T-cell (primary cell): ENCODE measurements at regions not wholly inside any gene's neighbourhood (a gene's known extent, or its start where the extent isn't known, plus 50 kb on each side); places are given as distances from the start of the nearest gene placed in this dataset.

Source experiments
- ATAC-seq, 4 experiments: fragments of 200-7000 bp in 3 of 4; fragments of 150-1000 bp in 1 of 4; cut with Tn5 transposase; replicated peaks in 1 of 4; 1 replicate in 3 of 4; 2 replicates in 1 of 4; pipeline ENCODE4 v1.10.0; 2021; ENCODE audit warnings: moderate library complexity in 3 of 4, mild to moderate bottlenecking in 2 of 4, moderate number of reproducible peaks in 1 of 4
- CTCF ChIA-PET, 2 donors: fragments of 300-600 bp; sonication (Branson Sonifier 250); formaldehyde crosslinking; loops; one replicate each; lab custom pipeline; 2022; ENCODE audit warnings: antibody characterized with exemption in 2 of 2; lab: Charles Lee
- POLR2A ChIA-PET, 2 donors: fragments of 300-600 bp; sonication (Branson Sonifier 250); formaldehyde crosslinking; loops; one replicate each; lab custom pipeline; 2022; ENCODE audit warnings: antibody characterized with exemption in 2 of 2; lab: Charles Lee
- DNase-seq, 35 experiments: peaks; one replicate each; pipeline versions ENCODE4 v3.0.0 to v3.0.0-alpha.2; 2013 to 2023
- H3K27ac ChIP-seq: one replicate; pipeline ENCODE4 v1.5.1; 2013; ENCODE audit warnings: low read length
- H3K27me3 ChIP-seq, 2 experiments: replicated peaks in 1 of 2; 1 replicate in 1 of 2; 2 replicates in 1 of 2; pipeline versions ENCODE4 v1.6.1 to v1.7.0; 2013; ENCODE audit warnings: low read length in 1 of 2, mixed read lengths in 1 of 2; ENCODE audit not compliant: control insufficient read depth in 2 of 2, insufficient read depth in 2 of 2; ENCODE audit errors: extremely low read depth in 1 of 2
- H3K36me3 ChIP-seq, 2 donors: 1 replicate in 1 of 2; 2 replicates in 1 of 2; pipeline versions ENCODE4 v1.6.1 to v1.7.0; 2013; ENCODE audit warnings: low read length in 1 of 2; ENCODE audit not compliant: control insufficient read depth in 2 of 2, insufficient read depth in 1 of 2; ENCODE audit errors: extremely low read depth in 1 of 2
- H3K4me1 ChIP-seq, 2 experiments: 1 replicate in 1 of 2; 2 replicates in 1 of 2; pipeline versions ENCODE4 v1.6.1 to v1.7.0; 2013; ENCODE audit warnings: low read length in 2 of 2, mixed read lengths in 1 of 2; ENCODE audit not compliant: insufficient read depth in 2 of 2, control insufficient read depth in 1 of 2; ENCODE audit errors: extremely low read depth in 1 of 2
- H3K4me3 ChIP-seq, 2 donors: 1 replicate in 1 of 2; 2 replicates in 1 of 2; pipeline versions ENCODE4 v1.5.1 to v1.7.0; 2013; ENCODE audit warnings: mild to moderate bottlenecking in 2 of 2, low read length in 1 of 2, moderate library complexity in 1 of 2; ENCODE audit not compliant: control insufficient read depth in 1 of 2; ENCODE audit errors: extremely low read depth in 1 of 2
- H3K9me3 ChIP-seq: 2 replicates; pipeline ENCODE4 v1.7.0; 2013
- H3K27ac Mint-ChIP-seq, 2 donors: one replicate each; pipeline ENCODE4 v1.8.0; 2020 to 2021; ENCODE audit warnings: mild to moderate bottlenecking in 2 of 2, mixed read lengths in 2 of 2
- H3K27me3 Mint-ChIP-seq, 2 donors: one replicate each; pipeline ENCODE4 v1.8.0; 2021 to 2022; ENCODE audit warnings: mixed read lengths in 2 of 2
- H3K36me3 Mint-ChIP-seq: one replicate; pipeline ENCODE4 v1.8.0; 2021; ENCODE audit warnings: mixed read lengths
- H3K4me1 Mint-ChIP-seq, 3 donors: one replicate each; pipeline ENCODE4 v1.8.0; 2020 to 2022; ENCODE audit warnings: mixed read lengths in 3 of 3, mild to moderate bottlenecking in 1 of 3
- H3K4me3 Mint-ChIP-seq, 3 donors: one replicate each; pipeline ENCODE4 v1.8.0; 2020 to 2022; ENCODE audit warnings: mild to moderate bottlenecking in 3 of 3, mixed read lengths in 3 of 3, moderate library complexity in 3 of 3
- H3K9me3 Mint-ChIP-seq, 3 donors: one replicate each; pipeline ENCODE4 v1.8.0; 2020 to 2022; ENCODE audit warnings: mixed read lengths in 3 of 3
- WGBS: methylation state at CpG from one replicate; pipeline ENCODE4 v1.1.5; 2013; ENCODE audit warnings: missing lambda C conversion rate; ENCODE audit not compliant: insufficient coverage; 5-methylcytosine and 5-hydroxymethylcytosine counted together

- no peak overlapping the region for H3K4me3 ChIP-seq
- ATAC-seq (no peak), DNase-seq (no peak)
- H3K9me3 ChIP-seq = no peaks in the 10 kb centered on the region
- Mint-ChIP-seq H3K9me3 (peaks cover 0 to 5% (median 3%) of the 10 kb centered on the region in 3 donors), H3K27ac (no peak overlapping the region), H3K36me3 (no peaks in the 10 kb centered on the region), H3K4me3 (no peak overlapping the region), H3K27me3 (no peaks in the 10 kb centered on the region), H3K4me1 (no peaks in the 10 kb centered on the region)
- no peaks in the 10 kb centered on the region for H3K27me3 ChIP-seq
- WGBS = 91% methylated on average over 8 of the region's 13 CpGs
- no peaks in the 10 kb centered on the region for H3K36me3 ChIP-seq
- ChIA-PET CTCF (no interaction called here), POLR2A (no interaction called here)
- no peak overlapping the region for H3K27ac ChIP-seq
- no peaks in the 10 kb centered on the region for H3K4me1 ChIP-seq
Observed at GRCh38 chr2:129375632-129376425, 603.6 kb upstream of the RAB6C start.

GRCh38 chr2:129376426-129377077 is 602.9 kb upstream of the RAB6C start:
- H3K27ac ChIP-seq = no peak overlapping the region
- no peak overlapping the region for H3K27ac Mint-ChIP-seq
- H3K4me1 ChIP-seq = no peaks in the 10 kb centered on the region
- H3K4me3 Mint-ChIP-seq = no peak overlapping the region
- no peaks in the 10 kb centered on the region for H3K27me3 Mint-ChIP-seq
- no peaks in the 10 kb centered on the region for H3K36me3 Mint-ChIP-seq
- 83% methylated on average over 13 of the region's 16 CpGs for WGBS
- peaks cover 3 to 10% (median 4%) of the 10 kb centered on the region in 3 donors for H3K9me3 Mint-ChIP-seq
- no peak for DNase-seq
- H3K4me3 ChIP-seq = no peak overlapping the region
- POLR2A ChIA-PET = no interaction called here
- no peaks in the 10 kb centered on the region for H3K4me1 Mint-ChIP-seq
- CTCF ChIA-PET = no interaction called here
- no peaks in the 10 kb centered on the region for H3K9me3 ChIP-seq
- H3K27me3 ChIP-seq = no peaks in the 10 kb centered on the region
- ATAC-seq = no peak
- no peaks in the 10 kb centered on the region for H3K36me3 ChIP-seq

DNA sequence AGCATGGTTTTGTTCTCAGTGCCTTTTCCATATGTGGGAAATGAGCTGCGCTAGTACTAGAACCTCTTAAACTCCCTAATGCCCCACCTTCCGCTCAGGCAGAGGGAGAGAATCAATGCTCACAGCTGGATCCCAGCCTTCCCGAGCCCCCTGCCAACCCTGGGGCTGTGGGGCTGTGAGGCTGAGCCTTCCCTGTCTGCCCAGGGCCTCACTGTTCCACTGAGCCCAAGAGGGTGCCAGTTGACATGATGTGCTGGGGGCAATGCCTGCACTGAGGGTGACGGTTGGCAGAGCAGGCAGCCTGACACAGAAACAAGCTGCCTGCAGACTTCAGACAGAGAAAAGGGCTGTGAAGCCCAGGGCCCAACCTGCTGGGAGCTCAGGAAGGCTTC is 602.4 kb upstream of the RAB6C start:
- H3K27me3 Mint-ChIP-seq = no peaks in the 10 kb centered on the region
- no peaks in the 10 kb centered on the region for H3K27me3 ChIP-seq
- no peaks in the 10 kb centered on the region for H3K36me3 Mint-ChIP-seq
- H3K27ac Mint-ChIP-seq = no peak overlapping the region
- ChIA-PET CTCF (interaction anchor here in 1 of 2 donors (0.6 kb wide), 1 partner anchor 372 kb away, joined by 3 read pairs; no protein-coding TSS in a partner anchor), POLR2A (no interaction called here)
- H3K4me1 Mint-ChIP-seq = no peaks in the 10 kb centered on the region
- peaks cover 3 to 14% (median 6%) of the 10 kb centered on the region in 3 donors for H3K9me3 Mint-ChIP-seq
- H3K9me3 ChIP-seq = no peaks in the 10 kb centered on the region
- DNase-seq (no peak), ATAC-seq (no peak)
- no peaks in the 10 kb centered on the region for H3K36me3 ChIP-seq
- H3K27ac ChIP-seq = no peak overlapping the region
- H3K4me1 ChIP-seq = no peaks in the 10 kb centered on the region
- H3K4me3 Mint-ChIP-seq = no peak overlapping the region
- H3K4me3 ChIP-seq = no peak overlapping the region
- 43% methylated on average over 2 of the region's 4 CpGs for WGBS

- no peak for DNase-seq
- Histone ChIP-seq H3K9me3 (no peaks in the 10 kb centered on the region), H3K27ac (no peak overlapping the region), H3K4me1 (no peaks in the 10 kb centered on the region), H3K36me3 (no peaks in the 10 kb centered on the region), H3K27me3 (no peaks in the 10 kb centered on the region), H3K4me3 (no peak overlapping the region)
- Mint-ChIP-seq H3K36me3 (no peaks in the 10 kb centered on the region), H3K4me1 (no peaks in the 10 kb centered on the region), H3K4me3 (no peak overlapping the region), H3K27me3 (no peaks in the 10 kb centered on the region), H3K27ac (no peak overlapping the region), H3K9me3 (peaks cover 3 to 22% (median 10%) of the 10 kb centered on the region in 3 donors)
- 73% methylated on average over 7 of the region's 10 CpGs for WGBS
- ChIA-PET POLR2A (no interaction called here), CTCF (no interaction called here)
- no peak for ATAC-seq
Observed at GRCh38 chr2:129378186-129378585, 601.3 kb upstream of the RAB6C start.

- no peak overlapping the region for H3K27ac Mint-ChIP-seq
- H3K4me3 ChIP-seq = no peak overlapping the region
- WGBS = 57% methylated on average over 3 of the region's 3 CpGs
- H3K4me1 ChIP-seq = no peaks in the 10 kb centered on the region
- DNase-seq (no peak), ATAC-seq (no peak)
- no peak overlapping the region for H3K4me3 Mint-ChIP-seq
- no peaks in the 10 kb centered on the region for H3K4me1 Mint-ChIP-seq
- ChIA-PET CTCF (no interaction called here), POLR2A (no interaction called here)
- no peak overlapping the region for H3K27ac ChIP-seq
- H3K27me3 ChIP-seq = no peaks in the 10 kb centered on the region
- H3K9me3 ChIP-seq = no peaks in the 10 kb centered on the region
- H3K9me3 Mint-ChIP-seq = peaks cover 3 to 26% (median 14%) of the 10 kb centered on the region in 3 donors
- no peaks in the 10 kb centered on the region for H3K36me3 Mint-ChIP-seq
- H3K36me3 ChIP-seq = no peaks in the 10 kb centered on the region
- no peaks in the 10 kb centered on the region for H3K27me3 Mint-ChIP-seq
Observed at GRCh38 chr2:129379411-129379810, 600.1 kb upstream of the RAB6C start.

DNA sequence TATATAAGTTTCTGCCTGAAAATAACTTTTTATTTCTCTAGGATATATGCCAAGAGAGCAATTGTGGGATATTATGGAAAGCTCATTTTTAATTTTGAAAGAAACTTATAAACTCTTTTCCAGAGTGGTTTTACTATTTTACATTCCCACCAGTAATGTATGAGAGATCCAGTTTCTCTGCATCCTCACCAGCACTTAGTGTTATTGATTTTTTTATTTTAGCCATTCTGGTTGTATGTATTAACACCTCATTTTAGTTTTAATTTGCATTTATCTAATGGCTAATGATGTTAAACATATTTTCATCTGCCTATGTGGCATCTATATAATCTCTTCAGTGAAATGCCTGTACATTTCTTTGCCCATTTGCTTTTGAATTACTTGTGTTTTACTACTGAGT is 597.7 kb upstream of the RAB6C start:
- no peak overlapping the region for H3K27ac Mint-ChIP-seq
- no peaks in the 10 kb centered on the region for H3K27me3 Mint-ChIP-seq
- peaks cover 3 to 26% (median 15%) of the 10 kb centered on the region in 3 donors for H3K9me3 Mint-ChIP-seq

More for the DNA sequence above, 597.7 kb upstream of the RAB6C start:
- CTCF ChIA-PET = no interaction called here
- ATAC-seq (no peak), DNase-seq (no peak)
- no peaks in the 10 kb centered on the region for H3K27me3 ChIP-seq
- no peak overlapping the region for H3K27ac ChIP-seq
- POLR2A ChIA-PET = no interaction called here
- Mint-ChIP-seq H3K36me3 (no peaks in the 10 kb centered on the region), H3K4me1 (no peaks in the 10 kb centered on the region), H3K4me3 (no peak overlapping the region)
- H3K36me3 ChIP-seq = no peaks in the 10 kb centered on the region
- no peaks in the 10 kb centered on the region for H3K4me1 ChIP-seq
- H3K4me3 ChIP-seq = no peak overlapping the region
- H3K9me3 ChIP-seq = no peaks in the 10 kb centered on the region
